Activated CD4-positive, alpha-beta T cell treated with anti-CD3 and anti-CD28 coated beads, Interleukin-2, amount 50 U/mL, for 4 hours (primary cell): ENCODE measurements at regions not wholly inside any gene's neighbourhood (a gene's known extent, or its start where the extent isn't known, plus 50 kb on each side); places are given as distances from the start of the nearest gene placed in this dataset.
"Not testable (repeated sequence)": the region's sequence is repeated elsewhere in the genome, so short reads cannot be mapped to it uniquely, and the experiment has no call there.

Experiments
- DNase-seq, 2 experiments: peaks; one replicate each; pipeline ENCODE4 v3.0.0-alpha.2; 2020

DNA sequence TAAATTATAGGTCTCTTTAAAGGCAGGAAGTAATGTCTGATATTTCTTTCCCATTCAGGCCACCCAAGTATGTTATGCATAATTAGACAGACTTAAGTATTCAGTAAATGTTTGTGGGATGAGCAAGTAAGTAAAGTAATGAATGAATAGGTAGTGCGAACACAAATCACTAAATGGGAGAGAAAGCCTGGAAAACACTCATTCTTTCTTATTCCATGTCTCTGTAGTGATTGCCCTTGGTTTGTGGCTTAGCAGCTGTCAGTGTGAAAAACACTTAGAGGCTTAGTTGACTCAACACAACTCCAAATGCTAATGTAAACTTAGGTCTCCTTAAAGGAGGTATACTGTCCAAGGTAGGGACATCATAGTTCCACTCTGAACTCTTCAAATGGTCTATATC, 182.5 kb downstream of the ZC3H11B start:
- DNase-seq = no peak

GRCh38 chr1:219428651-219429050, 184.3 kb downstream of the ZC3H11B start:
- DNase-seq = no peak

- no peak for DNase-seq
Measured at GRCh38 chr1:219427989-219428388, 184.9 kb downstream of the ZC3H11B start.

DNA sequence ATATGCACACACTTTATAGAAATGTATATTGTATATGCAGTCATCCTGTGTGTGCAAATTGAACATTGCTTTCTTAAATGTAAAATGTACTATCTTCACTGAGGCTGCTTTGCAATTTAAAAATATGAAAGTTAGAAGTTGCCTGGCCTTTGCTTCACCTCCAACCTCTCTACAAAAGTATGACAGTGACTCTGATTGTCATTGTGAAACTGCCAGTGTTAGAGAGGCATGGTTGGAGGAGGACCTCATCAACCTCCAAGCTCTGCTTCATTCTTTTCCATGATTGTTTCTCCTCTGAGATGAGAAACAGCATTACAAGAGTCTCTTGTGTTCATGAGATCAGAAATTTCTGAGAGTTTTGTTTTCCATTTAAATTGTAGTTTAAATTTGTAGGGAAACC, 185.5 kb downstream of the ZC3H11B start:
- DNase-seq = no peak

DNA sequence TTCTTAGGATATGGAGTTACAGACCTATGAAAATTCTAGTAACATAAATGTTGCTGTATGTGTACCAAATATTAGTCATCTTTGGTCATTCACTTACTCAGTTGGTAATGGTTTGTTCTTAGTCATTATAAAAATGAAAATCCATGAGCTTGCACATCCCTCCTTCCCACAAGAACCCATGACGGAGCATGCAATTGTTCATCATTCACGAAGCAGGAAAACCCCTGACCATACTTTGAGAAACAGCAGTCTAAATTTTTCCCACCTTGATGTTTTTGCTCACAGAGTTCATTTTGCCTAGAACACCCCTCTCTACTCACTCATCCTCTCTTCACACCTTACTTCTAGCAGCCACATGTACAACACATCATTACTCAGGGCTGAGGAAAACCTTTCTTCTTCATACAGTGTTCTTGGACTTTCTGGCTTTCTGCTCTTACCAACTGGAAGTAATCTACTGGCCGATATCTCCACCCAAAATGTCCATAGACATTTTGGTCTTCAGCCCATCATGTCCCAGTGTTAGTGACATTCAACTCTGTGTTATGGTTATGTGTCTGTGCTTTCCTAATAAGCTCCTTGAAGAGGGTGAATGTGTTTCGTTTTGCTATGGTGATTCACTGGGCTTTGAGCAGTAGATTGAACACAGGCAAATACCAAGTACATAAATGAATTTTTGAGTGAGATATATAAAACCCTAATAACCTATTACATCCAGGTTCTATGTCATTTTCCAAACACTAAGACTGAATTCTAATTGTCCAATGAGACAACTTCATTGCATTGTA, 189.9 kb downstream of the ZC3H11B start:
- DNase-seq = no peak

GRCh38 chr1:219420913-219421312, 192.0 kb downstream of the ZC3H11B start:
- no peak for DNase-seq

- no peak for DNase-seq
Measured at GRCh38 chr1:219419860-219420259, 193.0 kb downstream of the ZC3H11B start.

DNA sequence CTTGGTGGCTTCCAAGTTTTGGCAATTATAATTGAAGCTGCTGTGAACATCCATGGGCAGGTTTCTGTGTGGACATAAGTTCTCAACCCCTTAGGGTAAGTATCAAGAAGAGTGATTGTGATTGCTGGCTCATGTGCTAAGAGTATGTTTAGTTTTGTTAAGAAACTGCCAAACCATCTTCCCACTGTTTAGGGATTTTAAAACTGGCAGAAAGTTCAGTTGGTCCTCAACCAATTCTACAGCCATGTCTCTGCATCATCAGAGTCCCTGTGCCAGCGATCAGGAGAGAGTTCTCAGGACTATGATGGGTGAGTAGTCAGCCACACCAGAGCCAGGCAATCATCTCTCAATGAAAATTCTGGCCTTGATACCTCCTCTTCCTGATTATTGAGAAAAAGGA, 193.8 kb downstream of the ZC3H11B start:
- DNase-seq = no peak

- no peak for DNase-seq
Measured at GRCh38 chr1:219417610-219418009, 195.3 kb downstream of the ZC3H11B start.

GRCh38 chr1:219416598-219417238, 196.2 kb downstream of the ZC3H11B start:
- DNase-seq = peak; percentile 23 to 40

GRCh38 chr1:219415915-219416314, 197.0 kb downstream of the ZC3H11B start:
- no peak for DNase-seq

DNA sequence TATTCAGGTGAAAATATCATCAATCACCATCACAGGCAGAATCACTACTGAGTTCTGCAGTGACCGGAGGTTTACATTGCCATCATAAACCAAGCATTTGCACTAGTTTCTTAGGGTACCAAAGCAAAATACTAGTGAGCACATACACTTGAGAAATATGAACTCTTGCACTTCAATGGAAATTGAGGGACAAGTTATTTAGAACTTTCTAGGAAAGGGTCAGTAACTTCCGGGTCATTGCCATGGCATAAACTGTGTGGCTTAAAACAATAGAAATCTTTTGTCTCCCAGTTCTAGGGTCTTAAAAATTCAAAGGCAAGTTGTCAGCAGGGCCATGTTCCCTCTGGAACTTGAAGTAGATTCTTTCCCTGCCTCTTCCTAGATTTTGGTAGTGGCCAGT, 197.5 kb downstream of the ZC3H11B start:
- no peak for DNase-seq

DNA sequence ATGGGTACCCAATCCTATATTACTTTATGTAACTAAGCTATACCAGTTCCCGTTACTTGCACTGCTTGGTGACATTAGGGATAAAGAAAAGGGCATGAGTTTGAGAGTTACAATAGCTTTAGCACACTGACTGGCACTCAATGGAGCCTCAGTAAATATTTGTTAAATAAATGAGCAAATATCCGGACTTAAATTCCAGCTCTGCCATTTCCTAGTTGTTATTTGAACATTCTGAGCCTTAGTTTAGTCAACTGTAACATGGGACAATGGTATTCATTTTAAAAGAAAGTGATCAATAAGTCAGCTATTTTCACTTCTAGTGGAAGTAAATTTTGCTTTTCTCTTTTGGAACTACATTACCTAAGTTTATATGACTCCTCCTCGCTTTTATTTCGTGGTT, 198.7 kb downstream of the ZC3H11B start:
- no peak for DNase-seq

GRCh38 chr1:219413536-219413935, 199.4 kb downstream of the ZC3H11B start:
- no peak for DNase-seq

- no peak for DNase-seq
Measured at GRCh38 chr1:219412772-219413171, 200.1 kb downstream of the ZC3H11B start.

DNA sequence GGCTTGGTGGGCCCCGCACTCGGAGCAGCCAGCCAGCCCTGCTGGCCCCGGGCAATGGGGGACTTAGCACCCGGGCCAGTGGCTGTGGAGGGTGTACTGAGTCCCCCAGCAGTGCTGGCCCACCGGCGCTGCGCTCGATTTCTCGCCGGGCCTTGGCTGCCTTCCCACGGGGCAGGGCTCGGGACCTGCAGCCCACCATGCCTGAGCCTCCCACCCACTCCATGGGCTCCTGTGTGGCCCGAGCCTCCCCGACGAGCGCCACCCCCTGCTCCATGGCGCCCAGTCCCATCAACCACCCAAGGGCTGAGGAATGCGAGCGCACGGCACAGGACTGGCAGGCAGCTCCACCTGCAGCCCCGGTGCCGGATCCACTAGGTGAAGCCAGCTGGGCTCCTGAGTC, 202.2 kb downstream of the ZC3H11B start:
- DNase-seq = not testable (repeated sequence)

DNA sequence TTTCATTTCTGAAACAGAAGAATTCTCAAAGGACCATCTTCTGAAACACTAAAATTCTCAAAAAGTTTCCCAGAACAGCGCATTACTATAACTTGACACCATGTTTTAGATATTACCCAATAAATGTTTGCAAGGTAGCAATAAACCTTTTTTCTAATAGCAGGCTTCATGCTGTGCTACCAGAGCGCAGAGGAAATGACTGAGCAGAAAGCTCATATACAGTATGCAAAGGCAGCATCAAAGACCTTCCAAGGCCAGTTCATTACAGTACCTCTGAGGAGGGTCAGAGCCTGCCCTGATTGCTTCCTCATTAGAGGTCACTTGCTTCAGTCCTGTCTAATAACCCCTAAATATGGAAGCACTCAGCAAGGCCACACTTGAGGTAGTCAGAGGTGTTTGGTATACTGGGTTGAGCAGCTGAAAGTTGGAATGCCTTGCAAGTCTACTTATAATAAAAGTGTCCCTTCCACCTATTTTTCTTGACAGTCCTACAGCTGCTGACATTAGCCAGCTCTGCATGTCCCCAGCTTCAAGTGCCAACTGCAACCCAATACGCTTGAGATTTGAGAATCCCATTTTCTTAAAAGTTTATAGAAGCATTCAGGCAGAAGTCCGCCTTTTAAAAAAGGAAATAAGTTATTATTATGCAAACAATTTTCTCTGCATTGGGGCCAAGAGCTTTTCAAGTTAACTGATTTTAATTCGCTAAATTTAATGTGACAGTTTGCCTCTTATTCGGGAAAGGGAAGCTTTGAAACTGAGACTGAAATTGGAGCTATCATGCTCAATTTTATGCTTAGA, 207.2 kb downstream of the ZC3H11B start:
- DNase-seq = no peak

- DNase-seq = no peak
Measured at GRCh38 chr1:219404629-219405028, 208.3 kb downstream of the ZC3H11B start.

DNA sequence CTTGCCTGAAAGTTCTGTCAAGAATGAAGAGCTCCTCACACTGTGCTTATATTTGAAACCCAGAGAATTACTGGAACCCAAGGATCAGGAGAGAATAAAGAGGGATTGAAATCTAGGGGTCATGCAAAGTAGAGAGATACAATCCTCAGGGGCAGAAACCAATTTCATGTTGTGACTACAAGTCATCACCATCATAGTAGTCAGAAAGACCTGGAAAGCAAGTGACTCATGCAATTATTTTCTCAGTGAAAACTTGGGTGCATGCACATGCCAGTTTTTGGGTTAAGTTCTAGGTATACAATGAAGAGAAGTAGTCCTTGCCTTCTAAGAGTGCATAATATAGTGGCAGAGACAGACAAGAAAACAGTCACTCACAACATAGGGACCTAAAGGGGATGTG, 210.0 kb downstream of the ZC3H11B start:
- DNase-seq = no peak

DNA sequence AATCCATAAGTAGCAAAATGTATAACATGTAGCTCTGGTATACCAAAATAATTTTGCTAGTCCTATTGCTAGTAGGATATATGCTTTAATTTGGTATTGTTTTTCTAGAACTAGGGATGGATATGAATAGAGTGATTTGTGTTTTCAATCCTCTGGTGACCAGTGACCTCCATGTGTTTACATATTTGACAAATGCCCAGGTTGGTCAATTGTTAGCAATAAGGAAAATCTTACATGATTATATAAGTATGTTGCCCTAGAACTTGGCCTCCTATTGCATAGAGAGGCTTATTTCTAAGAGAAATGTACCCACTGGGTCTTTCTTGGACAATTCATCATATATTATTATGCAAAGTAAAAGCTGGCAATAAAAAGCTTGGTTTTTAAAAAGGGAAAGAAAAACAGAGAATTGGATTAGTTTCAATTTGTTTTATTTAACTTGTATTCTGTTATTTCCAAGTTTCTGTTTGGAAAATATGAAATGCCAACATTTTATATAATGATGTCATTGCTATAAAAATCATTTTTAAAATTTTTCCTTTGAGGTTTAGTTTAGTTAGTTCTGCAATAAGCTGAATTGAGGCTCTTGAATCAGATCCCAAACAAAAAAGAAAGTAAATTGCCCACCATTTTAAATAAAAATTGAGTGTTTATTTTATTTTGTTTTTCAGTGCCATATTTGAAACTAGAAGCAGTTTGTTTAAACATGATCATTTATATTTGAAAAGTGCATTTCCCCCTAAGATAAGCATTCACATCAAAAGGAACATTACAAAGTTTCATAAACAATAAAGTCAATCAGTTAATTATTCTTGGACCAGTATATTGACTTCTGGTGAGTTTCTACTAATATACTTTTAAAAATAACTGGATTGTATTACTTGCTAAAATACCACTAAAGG, 210.9 kb downstream of the ZC3H11B start:
- no peak for DNase-seq

DNA sequence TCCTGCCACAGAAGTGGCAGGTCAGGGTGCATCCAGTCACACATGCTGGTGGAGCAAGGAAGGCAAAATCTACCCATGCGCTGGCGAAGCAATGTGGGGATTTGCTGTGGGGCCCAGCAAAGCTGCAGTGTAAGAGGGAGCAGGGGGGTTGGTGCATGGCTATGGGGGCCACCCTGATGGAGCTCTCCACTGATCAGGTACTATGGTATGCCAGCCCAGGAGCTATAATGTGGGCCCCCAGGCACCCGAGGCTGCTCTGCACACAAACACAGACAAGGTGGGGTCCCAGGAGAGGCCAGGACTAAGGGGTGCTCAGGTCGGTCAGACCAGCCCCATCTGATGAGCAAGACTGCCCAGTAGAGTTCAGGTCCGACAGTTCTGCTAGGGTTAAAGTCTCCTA, 213.5 kb downstream of the ZC3H11B start:
- no peak for DNase-seq

- DNase-seq = no peak
Measured at GRCh38 chr1:219398815-219399396, 214.0 kb downstream of the ZC3H11B start.
